Neural cell (in vitro differentiated cells): ENCODE measurements at regions not wholly inside any gene's neighbourhood (a gene's known extent, or its start where the extent isn't known, plus 50 kb on each side); places are given as distances from the start of the nearest gene placed in this dataset.

Source experiments
- H2AFZ ChIP-seq: fragments of 200-600, 300-800 bp; sonication (generic), shearing (Covaris generic); 2 replicates; pipeline ENCODE4 v1.6.0; 2014; ENCODE audit warnings: low read depth, mild to moderate bottlenecking, antibody characterized with exemption, low read length, moderate library complexity
- H3F3A ChIP-seq: fragments of 200-600 bp; shearing (Covaris generic); 2 replicates; pipeline ENCODE4 v1.6.1; 2016; ENCODE audit warnings: mild to moderate bottlenecking, moderate library complexity, mixed read lengths, antibody characterized with exemption, low read length; ENCODE audit not compliant: insufficient read depth, poor library complexity, severe bottlenecking
- H3K27ac ChIP-seq: fragments of 200-600, 300-800 bp; sonication (generic), shearing (Covaris generic); 2 replicates; pipeline ENCODE4 v1.5.1; 2014; ENCODE audit warnings: mild to moderate bottlenecking, low read length, moderate library complexity
- H3K27me3 ChIP-seq: fragments of 300-800, 200-600 bp; sonication (generic), shearing (Covaris generic); 2 replicates; pipeline ENCODE4 v1.6.0; 2014; ENCODE audit warnings: mild to moderate bottlenecking, low read depth, low read length, moderate library complexity; ENCODE audit not compliant: insufficient read depth
- H3K36me3 ChIP-seq: fragments of 300-800, 200-600 bp; sonication (generic), shearing (Covaris generic); 2 replicates; pipeline ENCODE4 v1.5.1; 2014; ENCODE audit warnings: mild to moderate bottlenecking, antibody characterized with exemption, low read length, moderate library complexity; ENCODE audit not compliant: insufficient read depth
- H3K4me2 ChIP-seq: fragments of 300-800, 200-600 bp; sonication (generic), shearing (Covaris generic); 2 replicates; pipeline ENCODE4 v1.6.0; 2014; ENCODE audit warnings: mild to moderate bottlenecking, low read length
- H3K4me3 ChIP-seq: fragments of 300-800, 200-600 bp; sonication (generic), shearing (Covaris generic); 2 replicates; pipeline ENCODE4 v1.5.1; 2014; ENCODE audit warnings: mild to moderate bottlenecking, low read length, moderate library complexity
- H3K79me2 ChIP-seq: fragments of 200-600 bp; shearing (Covaris generic); replicated peaks from 2 replicates; pipeline ENCODE4 v1.6.0; 2014; ENCODE audit warnings: mild to moderate bottlenecking, low read length, moderate library complexity; ENCODE audit not compliant: insufficient read depth
- H3K9ac ChIP-seq: fragments of 300-800, 200-600 bp; sonication (generic), shearing (Covaris generic); 2 replicates; pipeline ENCODE4 v1.6.1; 2016; ENCODE audit warnings: mild to moderate bottlenecking, low read length, mixed read lengths
- H3K9me2 ChIP-seq: fragments of 200-600 bp; shearing (Covaris generic); 2 replicates; pipeline ENCODE4 v1.6.1; 2016; ENCODE audit warnings: mild to moderate bottlenecking, low read length, mixed read lengths; ENCODE audit not compliant: insufficient read depth
- H3K9me3 ChIP-seq: fragments of 200-600, 300-800 bp; sonication (generic), shearing (Covaris generic); 2 replicates; pipeline ENCODE4 v1.6.1; 2016; ENCODE audit warnings: mild to moderate bottlenecking, mixed run types, low read length, moderate library complexity, mixed read lengths
- H4K20me1 ChIP-seq: fragments of 200-600 bp; shearing (Covaris generic); 2 replicates; pipeline ENCODE4 v1.6.1; 2016; ENCODE audit warnings: mild to moderate bottlenecking, mixed run types; ENCODE audit not compliant: insufficient read depth
- EP300 ChIP-seq: fragments of 450-650 bp; conservative IDR thresholded peaks from 2 replicates; pipeline ENCODE4 v1.6.1; 2014; ENCODE audit warnings: antibody characterized with exemption, mild to moderate bottlenecking, moderate library complexity; ENCODE audit not compliant: poor library complexity, severe bottlenecking
- EZH2 ChIP-seq: fragments of 200-600, 300-800 bp; shearing (Covaris generic), sonication (generic); IDR thresholded peaks from 2 replicates; pipeline ENCODE4 v1.6.1; 2014; ENCODE audit warnings: antibody characterized with exemption, low read length, borderline replicate concordance, mild to moderate bottlenecking; ENCODE audit not compliant: insufficient read depth, poor library complexity, severe bottlenecking
- MXI1 ChIP-seq: fragments of 450-650 bp; conservative IDR thresholded peaks from 2 replicates; pipeline ENCODE4 v1.6.1; 2014; ENCODE audit warnings: antibody characterized with exemption, mild to moderate bottlenecking; ENCODE audit not compliant: poor library complexity, severe bottlenecking
- POLR2AphosphoS5 ChIP-seq: IDR thresholded peaks from 2 replicates; pipeline ENCODE4 v1.6.1; 2012
- RAD21 ChIP-seq: fragments of 450-650 bp; conservative IDR thresholded peaks from 2 replicates; pipeline ENCODE4 v1.6.1; 2014; ENCODE audit warnings: antibody characterized with exemption, mild to moderate bottlenecking, moderate library complexity
- SMC3 ChIP-seq: fragments of 450-650 bp; conservative IDR thresholded peaks from 2 replicates; pipeline ENCODE4 v1.6.1; 2014; ENCODE audit warnings: antibody characterized with exemption, mild to moderate bottlenecking, moderate library complexity; ENCODE audit not compliant: poor library complexity
- TAF1 ChIP-seq: IDR thresholded peaks from 2 replicates; pipeline ENCODE4 v1.6.1; 2012; ENCODE audit warnings: low read depth
- TF ChIP-seq, protein P1 (sequence below): fragments of 450-650 bp; IDR thresholded peaks from 2 replicates; pipeline ENCODE4 v1.5.1; 2014; ENCODE audit warnings: antibody characterized with exemption, mild to moderate bottlenecking, moderate library complexity; ENCODE audit not compliant: poor library complexity, severe bottlenecking
- TF ChIP-seq, protein P2 (sequence below): IDR thresholded peaks from 2 replicates; pipeline ENCODE4 v1.6.1; 2012; ENCODE audit warnings: borderline replicate concordance

DNA sequence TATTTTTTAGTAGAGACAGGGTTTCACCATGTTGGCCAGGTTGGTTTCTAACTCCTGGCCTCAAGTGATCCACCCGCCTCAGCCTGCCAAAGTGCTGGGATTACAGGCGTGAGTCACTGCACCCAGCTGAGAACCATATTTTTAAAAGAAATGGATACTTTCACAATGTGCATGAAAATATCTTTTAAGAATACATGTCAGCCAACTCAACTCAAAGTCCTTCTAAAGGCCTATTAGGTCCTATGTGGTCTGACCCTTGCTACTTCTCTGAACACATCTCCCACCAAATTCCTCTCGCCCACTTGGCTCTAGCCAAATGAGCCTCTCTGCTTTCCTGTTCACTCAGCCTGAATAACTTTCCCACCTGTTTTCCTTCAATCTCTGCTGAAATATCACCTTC lies 119.6 kb downstream of the MTX2 start:
- Histone ChIP-seq H3K4me3 (no peak overlapping the region), H3K9ac (no peak overlapping the region), H3K36me3 (no peaks in the 10 kb centered on the region), H3K79me2 (no peaks in the 10 kb centered on the region), H4K20me1 (no peaks in the 10 kb centered on the region), H2AFZ (no peak overlapping the region), H3K9me2 (no peaks in the 10 kb centered on the region), H3K4me2 (no peak overlapping the region), H3K9me3 (no peaks in the 10 kb centered on the region), H3F3A (no peaks in the 10 kb centered on the region), H3K27ac (no peak overlapping the region), H3K27me3 (no peaks in the 10 kb centered on the region)
- no peak for TF ChIP-seq POLR2AphosphoS5
- TF ChIP-seq EP300 = no peak
- TF ChIP-seq, protein P1, sequence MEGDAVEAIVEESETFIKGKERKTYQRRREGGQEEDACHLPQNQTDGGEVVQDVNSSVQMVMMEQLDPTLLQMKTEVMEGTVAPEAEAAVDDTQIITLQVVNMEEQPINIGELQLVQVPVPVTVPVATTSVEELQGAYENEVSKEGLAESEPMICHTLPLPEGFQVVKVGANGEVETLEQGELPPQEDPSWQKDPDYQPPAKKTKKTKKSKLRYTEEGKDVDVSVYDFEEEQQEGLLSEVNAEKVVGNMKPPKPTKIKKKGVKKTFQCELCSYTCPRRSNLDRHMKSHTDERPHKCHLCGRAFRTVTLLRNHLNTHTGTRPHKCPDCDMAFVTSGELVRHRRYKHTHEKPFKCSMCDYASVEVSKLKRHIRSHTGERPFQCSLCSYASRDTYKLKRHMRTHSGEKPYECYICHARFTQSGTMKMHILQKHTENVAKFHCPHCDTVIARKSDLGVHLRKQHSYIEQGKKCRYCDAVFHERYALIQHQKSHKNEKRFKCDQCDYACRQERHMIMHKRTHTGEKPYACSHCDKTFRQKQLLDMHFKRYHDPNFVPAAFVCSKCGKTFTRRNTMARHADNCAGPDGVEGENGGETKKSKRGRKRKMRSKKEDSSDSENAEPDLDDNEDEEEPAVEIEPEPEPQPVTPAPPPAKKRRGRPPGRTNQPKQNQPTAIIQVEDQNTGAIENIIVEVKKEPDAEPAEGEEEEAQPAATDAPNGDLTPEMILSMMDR = no peak
- TF ChIP-seq TAF1 = no peak
- TF ChIP-seq RAD21 = no peak
- TF ChIP-seq, protein P2, sequence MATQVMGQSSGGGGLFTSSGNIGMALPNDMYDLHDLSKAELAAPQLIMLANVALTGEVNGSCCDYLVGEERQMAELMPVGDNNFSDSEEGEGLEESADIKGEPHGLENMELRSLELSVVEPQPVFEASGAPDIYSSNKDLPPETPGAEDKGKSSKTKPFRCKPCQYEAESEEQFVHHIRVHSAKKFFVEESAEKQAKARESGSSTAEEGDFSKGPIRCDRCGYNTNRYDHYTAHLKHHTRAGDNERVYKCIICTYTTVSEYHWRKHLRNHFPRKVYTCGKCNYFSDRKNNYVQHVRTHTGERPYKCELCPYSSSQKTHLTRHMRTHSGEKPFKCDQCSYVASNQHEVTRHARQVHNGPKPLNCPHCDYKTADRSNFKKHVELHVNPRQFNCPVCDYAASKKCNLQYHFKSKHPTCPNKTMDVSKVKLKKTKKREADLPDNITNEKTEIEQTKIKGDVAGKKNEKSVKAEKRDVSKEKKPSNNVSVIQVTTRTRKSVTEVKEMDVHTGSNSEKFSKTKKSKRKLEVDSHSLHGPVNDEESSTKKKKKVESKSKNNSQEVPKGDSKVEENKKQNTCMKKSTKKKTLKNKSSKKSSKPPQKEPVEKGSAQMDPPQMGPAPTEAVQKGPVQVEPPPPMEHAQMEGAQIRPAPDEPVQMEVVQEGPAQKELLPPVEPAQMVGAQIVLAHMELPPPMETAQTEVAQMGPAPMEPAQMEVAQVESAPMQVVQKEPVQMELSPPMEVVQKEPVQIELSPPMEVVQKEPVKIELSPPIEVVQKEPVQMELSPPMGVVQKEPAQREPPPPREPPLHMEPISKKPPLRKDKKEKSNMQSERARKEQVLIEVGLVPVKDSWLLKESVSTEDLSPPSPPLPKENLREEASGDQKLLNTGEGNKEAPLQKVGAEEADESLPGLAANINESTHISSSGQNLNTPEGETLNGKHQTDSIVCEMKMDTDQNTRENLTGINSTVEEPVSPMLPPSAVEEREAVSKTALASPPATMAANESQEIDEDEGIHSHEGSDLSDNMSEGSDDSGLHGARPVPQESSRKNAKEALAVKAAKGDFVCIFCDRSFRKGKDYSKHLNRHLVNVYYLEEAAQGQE = no peak
- no peak for TF ChIP-seq SMC3
- no peak for TF ChIP-seq MXI1
- no peak for TF ChIP-seq EZH2

DNA sequence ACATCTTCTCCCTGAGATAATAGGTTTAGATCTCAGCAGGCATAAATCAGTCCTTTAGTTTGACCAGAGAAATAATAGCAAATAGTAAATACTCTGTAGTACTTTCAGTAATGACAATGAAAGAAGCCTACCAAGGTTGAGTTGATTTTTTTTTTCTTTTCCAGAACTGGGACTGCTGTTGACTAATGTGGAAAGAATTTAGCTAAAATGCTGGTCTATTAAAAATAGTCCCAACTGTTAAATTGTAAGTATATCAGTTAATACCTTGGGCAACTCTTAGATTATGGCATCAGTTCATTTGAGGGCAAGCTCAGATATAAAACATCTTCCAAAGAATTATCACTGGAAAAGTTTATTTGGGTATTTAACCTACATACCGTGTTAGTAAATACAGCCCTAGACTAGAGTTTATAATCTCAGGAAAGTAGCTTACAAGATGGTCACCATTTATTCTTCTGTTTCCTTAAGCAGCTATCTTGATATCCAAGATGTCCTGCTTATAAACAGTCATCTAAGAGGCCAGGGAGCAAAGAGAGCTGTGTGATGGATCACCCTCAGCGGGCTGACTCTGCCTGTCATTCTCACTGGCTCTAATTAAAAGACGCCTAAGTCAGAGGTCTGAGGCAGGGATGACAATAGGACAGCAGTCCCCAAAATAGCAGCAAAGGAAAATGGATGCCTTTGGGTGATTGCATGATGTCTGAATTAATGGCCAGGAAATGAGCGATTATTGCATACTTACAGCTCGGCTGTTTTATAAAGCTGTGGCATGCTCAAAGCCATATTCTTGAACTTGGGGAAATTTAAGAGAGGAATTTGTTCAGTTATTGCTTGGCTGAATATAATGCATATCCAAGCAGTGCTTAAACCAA lies 121.3 kb downstream of the MTX2 start:
- no peak for TF ChIP-seq RAD21
- TF ChIP-seq POLR2AphosphoS5 = no peak
- TF ChIP-seq, protein P2 = no peak
- no peak for TF ChIP-seq EP300
- TF ChIP-seq, protein P1 = no peak
- H3K4me2 ChIP-seq = no peak overlapping the region

More for the DNA sequence above, 121.3 kb downstream of the MTX2 start:
- H3K36me3 ChIP-seq = no peaks in the 10 kb centered on the region
- no peaks in the 10 kb centered on the region for H3K9me3 ChIP-seq
- H4K20me1 ChIP-seq = no peaks in the 10 kb centered on the region
- no peaks in the 10 kb centered on the region for H3K27me3 ChIP-seq
- H2AFZ ChIP-seq = no peak overlapping the region
- no peaks in the 10 kb centered on the region for H3K79me2 ChIP-seq
- H3K9ac ChIP-seq = no peak overlapping the region
- H3K9me2 ChIP-seq = no peaks in the 10 kb centered on the region
- no peaks in the 10 kb centered on the region for H3F3A ChIP-seq
- H3K27ac ChIP-seq = no peak overlapping the region
- H3K4me3 ChIP-seq = no peak overlapping the region
